22Rv1 (cell line): ENCODE measurements at regions not wholly inside any gene's neighbourhood (a gene's known extent, or its start where the extent isn't known, plus 50 kb on each side); places are given as distances from the start of the nearest gene placed in this dataset.

Experiments used
- H3K27ac ChIP-seq: fragments of 450-650 bp; 2 replicates; pipeline ENCODE4 v1.5.1; 2017
- CTCF ChIP-seq: fragments of 450-650 bp; IDR thresholded peaks from 2 replicates; pipeline ENCODE4 v1.5.1; 2017; ENCODE audit warnings: mild to moderate bottlenecking
- ZFX ChIP-seq: fragments of 450-650 bp; IDR thresholded peaks from 2 replicates; pipeline ENCODE4 v1.6.1; 2017; ENCODE audit warnings: antibody characterized with exemption, borderline replicate concordance

GRCh38 chr6:82766476-82766875, 299.2 kb downstream of the UBE3D start:
- H3K27ac ChIP-seq = no peak overlapping the region
- TF ChIP-seq CTCF = no peak
- TF ChIP-seq ZFX = no peak

- H3K27ac ChIP-seq = no peak overlapping the region
- TF ChIP-seq ZFX (no peak), CTCF (no peak)
Observed at GRCh38 chr6:82767037-82767436, 298.6 kb downstream of the UBE3D start.

- H3K27ac ChIP-seq = no peak overlapping the region
- TF ChIP-seq ZFX (no peak), CTCF (no peak)
Observed at GRCh38 chr6:82767447-82767846, 298.2 kb downstream of the UBE3D start.

- TF ChIP-seq CTCF (no peak), ZFX (no peak)
Observed at GRCh38 chr6:82772851-82773717, 292.6 kb downstream of the UBE3D start.

GRCh38 chr6:82775361-82775760, 290.3 kb downstream of the UBE3D start:
- TF ChIP-seq CTCF = no peak
- TF ChIP-seq ZFX = no peak
- H3K27ac ChIP-seq = no peak overlapping the region

More at GRCh38 chr6:82772851-82773717, 292.6 kb downstream of the UBE3D start:
- H3K27ac ChIP-seq = no peak overlapping the region

GRCh38 chr6:82775981-82776380, 289.7 kb downstream of the UBE3D start:
- H3K27ac ChIP-seq = no peak overlapping the region
- TF ChIP-seq ZFX = no peak
- no peak for TF ChIP-seq CTCF

GRCh38 chr6:82779041-82779440, 286.6 kb downstream of the UBE3D start:
- no peak for TF ChIP-seq CTCF
- TF ChIP-seq ZFX = no peak
- H3K27ac ChIP-seq = no peak overlapping the region
